A673 (cell line): ENCODE measurements at regions not wholly inside any gene's neighbourhood (a gene's known extent, or its start where the extent isn't known, plus 50 kb on each side); places are given as distances from the start of the nearest gene placed in this dataset.
A peak's percentile ranks its signal among the peaks of the same experiment; 100 is the strongest.

Experiments used
- BruUV-seq: library from RNA; stranded (reverse); fragments of 400-500 nt; replicated peaks from 2 replicates; lab custom pipeline; 2021; lab: Mats Ljungman, UMichigan
- CTCF ChIA-PET: fragments of 300-600 bp; sonication (Branson Sonifier 250); formaldehyde crosslinking; loops from one replicate; lab custom pipeline; 2022; ENCODE audit warnings: antibody characterized with exemption; lab: Charles Lee
- POLR2A ChIA-PET: fragments of 300-600 bp; sonication (Branson Sonifier 250); formaldehyde crosslinking; loops from one replicate; lab custom pipeline; 2022; ENCODE audit warnings: antibody characterized with exemption; ENCODE audit not compliant: low non-redundant PET; lab: Charles Lee
- DNase-seq: peaks from one replicate; pipeline ENCODE4 v3.0.0-alpha.2; 2015; ENCODE audit warnings: low spot score
- H3K27ac ChIP-seq: fragments of 200-600 bp; sonication (generic); 2 replicates; pipeline ENCODE4 v1.5.1; 2016; ENCODE audit warnings: mixed run types, low read depth, mild to moderate bottlenecking, mixed read lengths, antibody characterized with exemption, low read length; ENCODE audit not compliant: poor library complexity, severe bottlenecking
- H3K27me3 ChIP-seq: fragments of 200-600 bp; sonication (generic); replicated peaks from 2 replicates; pipeline ENCODE4 v1.6.1; 2017; ENCODE audit warnings: mixed run types, low read depth, mild to moderate bottlenecking, mixed read lengths, antibody characterized with exemption, low read length; ENCODE audit not compliant: insufficient read depth, poor library complexity
- H3K36me3 ChIP-seq: fragments of 200-600 bp; sonication (generic); 2 replicates; pipeline ENCODE4 v1.6.1; 2016; ENCODE audit warnings: mixed run types, mild to moderate bottlenecking, mixed read lengths, antibody characterized with exemption, low read length; ENCODE audit not compliant: insufficient read depth, poor library complexity, severe bottlenecking
- H3K4me1 ChIP-seq: fragments of 200-600 bp; sonication (generic); 2 replicates; pipeline ENCODE4 v1.6.1; 2017; ENCODE audit warnings: mixed run types, mild to moderate bottlenecking, mixed read lengths, antibody characterized with exemption, low read length; ENCODE audit not compliant: insufficient read depth, poor library complexity, severe bottlenecking
- H3K4me3 ChIP-seq: fragments of 200-600 bp; sonication (generic); 2 replicates; pipeline ENCODE4 v1.5.1; 2016; ENCODE audit warnings: low read depth, mixed run types, mild to moderate bottlenecking, mixed read lengths, low read length; ENCODE audit not compliant: poor library complexity, severe bottlenecking
- H3K9me3 ChIP-seq: fragments of 200-600 bp; sonication (generic); 2 replicates; pipeline ENCODE4 v1.6.1; 2016; ENCODE audit warnings: mixed run types, low read depth, mild to moderate bottlenecking, mixed read lengths, antibody characterized with exemption, low read length; ENCODE audit not compliant: poor library complexity, severe bottlenecking
- EZH2 ChIP-seq: fragments of 200-600 bp; sonication (generic); IDR thresholded peaks from 2 replicates; pipeline ENCODE4 v1.6.1; 2017; ENCODE audit warnings: borderline replicate concordance, low read depth, mild to moderate bottlenecking, mixed read lengths, antibody characterized with exemption, low read length; ENCODE audit not compliant: poor library complexity, severe bottlenecking
- intact Hi-C: fragments of 100-400 bp; cut with micrococcal nuclease; formaldehyde crosslinking; loops from one replicate; pipeline ENCODE4 v1.10.0; 2022; ENCODE audit not compliant: unreplicated experiment
- TF ChIP-seq, protein P1 (sequence below): fragments of 300-800, 200-600 bp; sonication (generic); conservative IDR thresholded peaks from 2 replicates; pipeline ENCODE4 v1.5.1; 2017; ENCODE audit warnings: low read depth, mild to moderate bottlenecking, antibody characterized with exemption, low read length, moderate library complexity, mixed read lengths

- no peaks in the 10 kb centered on the region for H3K36me3 ChIP-seq
- no peak for DNase-seq
- H3K27me3 ChIP-seq = no peaks in the 10 kb centered on the region
- TF ChIP-seq, protein P1, sequence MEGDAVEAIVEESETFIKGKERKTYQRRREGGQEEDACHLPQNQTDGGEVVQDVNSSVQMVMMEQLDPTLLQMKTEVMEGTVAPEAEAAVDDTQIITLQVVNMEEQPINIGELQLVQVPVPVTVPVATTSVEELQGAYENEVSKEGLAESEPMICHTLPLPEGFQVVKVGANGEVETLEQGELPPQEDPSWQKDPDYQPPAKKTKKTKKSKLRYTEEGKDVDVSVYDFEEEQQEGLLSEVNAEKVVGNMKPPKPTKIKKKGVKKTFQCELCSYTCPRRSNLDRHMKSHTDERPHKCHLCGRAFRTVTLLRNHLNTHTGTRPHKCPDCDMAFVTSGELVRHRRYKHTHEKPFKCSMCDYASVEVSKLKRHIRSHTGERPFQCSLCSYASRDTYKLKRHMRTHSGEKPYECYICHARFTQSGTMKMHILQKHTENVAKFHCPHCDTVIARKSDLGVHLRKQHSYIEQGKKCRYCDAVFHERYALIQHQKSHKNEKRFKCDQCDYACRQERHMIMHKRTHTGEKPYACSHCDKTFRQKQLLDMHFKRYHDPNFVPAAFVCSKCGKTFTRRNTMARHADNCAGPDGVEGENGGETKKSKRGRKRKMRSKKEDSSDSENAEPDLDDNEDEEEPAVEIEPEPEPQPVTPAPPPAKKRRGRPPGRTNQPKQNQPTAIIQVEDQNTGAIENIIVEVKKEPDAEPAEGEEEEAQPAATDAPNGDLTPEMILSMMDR = no peak
- no peak for TF ChIP-seq EZH2
- H3K4me3 ChIP-seq = no peak overlapping the region
- H3K4me1 ChIP-seq = peaks cover 14% of the 10 kb centered on the region
- POLR2A ChIA-PET = no interaction called here
- intact Hi-C loops = no loop called here
- CTCF ChIA-PET = no interaction called here
- BruUV-seq = no TSS peak
- no peak overlapping the region for H3K27ac ChIP-seq
- no peaks in the 10 kb centered on the region for H3K9me3 ChIP-seq
Observed at GRCh38 chr10:23988006-23988405, 220.9 kb upstream of the KIAA1217 start.

DNA sequence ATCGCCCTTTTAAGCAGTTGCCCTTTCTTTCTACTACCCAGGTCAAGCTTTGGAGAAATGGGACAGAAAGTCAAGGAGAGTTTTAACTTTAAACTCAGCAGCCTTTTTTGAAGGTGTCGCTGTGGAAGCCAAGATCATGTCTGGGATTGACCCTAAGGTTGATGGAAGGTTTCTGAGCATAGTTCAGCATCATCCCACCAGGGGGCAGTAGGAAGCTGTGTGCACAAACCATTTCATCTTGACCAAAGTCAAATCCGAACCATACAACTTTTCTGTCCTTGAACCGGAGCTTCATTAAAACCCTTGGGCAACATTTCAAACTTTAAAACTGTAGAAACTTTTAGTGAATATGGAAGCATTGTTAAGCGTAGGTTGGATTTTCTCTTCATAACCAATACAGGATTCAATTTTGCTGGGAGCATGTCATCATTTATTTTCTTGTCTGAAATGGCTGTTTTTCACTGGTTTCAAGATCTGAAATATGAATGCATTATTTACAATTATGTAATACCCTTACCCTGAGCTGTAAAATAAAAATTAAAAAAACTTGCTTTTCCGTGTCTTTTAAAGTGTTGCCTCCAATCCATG, 214.4 kb upstream of the KIAA1217 start:
- H3K27ac ChIP-seq = no peak overlapping the region
- CTCF ChIA-PET = interaction anchor here (0.6 to 1.5 kb wide), 7 partner anchors 14 to 522 kb away, joined by 3 to 11 read pairs (median 6); no protein-coding TSS in a partner anchor
- intact Hi-C loops = loop anchor here (1.0 to 2.0 kb wide), 4 partner anchors 202 to 524 kb away; no protein-coding TSS in a partner anchor
- H3K27me3 ChIP-seq = no peaks in the 10 kb centered on the region
- no peak overlapping the region for H3K4me3 ChIP-seq
- DNase-seq = peak; percentile 75
- BruUV-seq = no TSS peak
- TF ChIP-seq, protein P1 = peak; percentile 94
- no peak for TF ChIP-seq EZH2
- POLR2A ChIA-PET = interaction anchor here (0.5 to 0.7 kb wide), 3 partner anchors 125 to 214 kb away, joined by 3 read pairs; partner anchors contain the start of gene KIAA1217
- H3K9me3 ChIP-seq = no peaks in the 10 kb centered on the region
- peaks cover 11% of the 10 kb centered on the region for H3K4me1 ChIP-seq
- H3K36me3 ChIP-seq = no peaks in the 10 kb centered on the region

GRCh38 chr10:23999445-23999844, 209.5 kb upstream of the KIAA1217 start:
- POLR2A ChIA-PET = no interaction called here
- no peak for TF ChIP-seq EZH2
- TF ChIP-seq, protein P1 = no peak
- no TSS peak for BruUV-seq
- H3K9me3 ChIP-seq = no peaks in the 10 kb centered on the region
- no peak for DNase-seq
- H3K4me1 ChIP-seq = peaks cover 19% of the 10 kb centered on the region
- intact Hi-C loops = no loop called here
- no peak overlapping the region for H3K4me3 ChIP-seq
- H3K27ac ChIP-seq = no peak overlapping the region
- CTCF ChIA-PET = no interaction called here
- H3K27me3 ChIP-seq = no peaks in the 10 kb centered on the region
- no peaks in the 10 kb centered on the region for H3K36me3 ChIP-seq
